ENCODE measurements at regions not wholly inside any gene's neighbourhood (a gene's known extent, or its start where the extent isn't known, plus 50 kb on each side); places are given as distances from the start of the nearest gene placed in this dataset.

- DNase-seq: no peak
- no peaks in the 10 kb centered on the region for H3K4me1 ChIP-seq (ENCODE audit: control insufficient read depth, insufficient read depth, low read length)
- TF ChIP-seq CTCF (conservative IDR thresholded peaks at IDR 0.05): no peak
- no peak overlapping the region for H3K4me3 ChIP-seq (ENCODE audit: low read length)
- no peak overlapping the region for H3K27ac Mint-ChIP-seq
- no peaks in the 10 kb centered on the region for H3K4me1 Mint-ChIP-seq
- no peaks in the 10 kb centered on the region for H3K36me3 ChIP-seq (ENCODE audit: control insufficient read depth, insufficient read depth, low read length)
- H3K27me3 ChIP-seq (ENCODE audit: control insufficient read depth, insufficient read depth, low read length, poor library complexity, severe bottlenecking): no peaks in the 10 kb centered on the region
- H3K27ac ChIP-seq (ENCODE audit: low read depth, low read length): no peak overlapping the region
- 91 to 100% methylated on average over 1 to 2 of the region's 2 CpGs for WGBS, 2 experiments (ENCODE audit: insufficient coverage in 1 of 2, insufficient read length in 1 of 2)
- H3K9ac ChIP-seq (ENCODE audit: extremely low read depth, low read length, poor library complexity, severe bottlenecking): no peak overlapping the region
- H3K4me3 Mint-ChIP-seq: no peak overlapping the region
- H3K36me3 Mint-ChIP-seq (ENCODE audit: low read depth): no peaks in the 10 kb centered on the region
- H3K27me3 Mint-ChIP-seq (ENCODE audit: insufficient read depth): peaks cover 2% of the 10 kb centered on the region
- no peaks in the 10 kb centered on the region for H3K9me3 ChIP-seq (ENCODE audit: control insufficient read depth, low read length)
- no peaks in the 10 kb centered on the region for H3K9me3 Mint-ChIP-seq
Measured at GRCh38 chr2:173442542-173442941, 87.9 kb downstream of the CDCA7 start.

- H3K36me3 Mint-ChIP-seq (ENCODE audit: low read depth): no peaks in the 10 kb centered on the region
- no peak overlapping the region for H3K4me3 Mint-ChIP-seq
- Histone ChIP-seq H3K27ac (ENCODE audit: low read depth, low read length) (no peak overlapping the region), H3K4me3 (ENCODE audit: low read length) (no peak overlapping the region), H3K4me1 (ENCODE audit: control insufficient read depth, insufficient read depth, low read length) (no peaks in the 10 kb centered on the region), H3K9ac (ENCODE audit: extremely low read depth, low read length, poor library complexity, severe bottlenecking) (no peak overlapping the region), H3K36me3 (ENCODE audit: control insufficient read depth, insufficient read depth, low read length) (no peaks in the 10 kb centered on the region), H3K9me3 (ENCODE audit: control insufficient read depth, low read length) (no peaks in the 10 kb centered on the region), H3K27me3 (ENCODE audit: control insufficient read depth, insufficient read depth, low read length, poor library complexity, severe bottlenecking) (no peaks in the 10 kb centered on the region)
- DNase-seq: no peak
- no peak for TF ChIP-seq CTCF (conservative IDR thresholded peaks at IDR 0.05)
- H3K4me1 Mint-ChIP-seq: peaks cover 3% of the 10 kb centered on the region
- no peaks in the 10 kb centered on the region for H3K9me3 Mint-ChIP-seq
- no peak overlapping the region for H3K27ac Mint-ChIP-seq
- WGBS, 2 experiments (ENCODE audit: insufficient coverage in 1 of 2, insufficient read length in 1 of 2): 100% methylated on average over 1 of the region's 1 CpG; no CpG with 5 or more reads in 1 of the 2 experiments
- peaks cover 2% of the 10 kb centered on the region for H3K27me3 Mint-ChIP-seq (ENCODE audit: insufficient read depth)
Measured at GRCh38 chr2:173446722-173447121, 92.0 kb downstream of the CDCA7 start.

- peak; percentile 87 for TF ChIP-seq CTCF (conservative IDR thresholded peaks at IDR 0.05)
- no peaks in the 10 kb centered on the region for H3K36me3 ChIP-seq (ENCODE audit: control insufficient read depth, insufficient read depth, low read length)
- peak overlapping the region; percentile 62 for H3K4me3 ChIP-seq (ENCODE audit: low read length)
- H3K27ac ChIP-seq (ENCODE audit: low read depth, low read length): no peak overlapping the region
- 50 to 55% methylated on average over 11 to 17 of the region's 17 CpGs for WGBS, 2 experiments (ENCODE audit: insufficient coverage in 1 of 2, insufficient read length in 1 of 2)
- no peaks in the 10 kb centered on the region for H3K9me3 ChIP-seq (ENCODE audit: control insufficient read depth, low read length)
- H3K4me1 ChIP-seq (ENCODE audit: control insufficient read depth, insufficient read depth, low read length): no peaks in the 10 kb centered on the region
- no peaks in the 10 kb centered on the region for H3K27me3 ChIP-seq (ENCODE audit: control insufficient read depth, insufficient read depth, low read length, poor library complexity, severe bottlenecking)
- DNase-seq: peak; percentile 97
- no peak overlapping the region for H3K9ac ChIP-seq (ENCODE audit: extremely low read depth, low read length, poor library complexity, severe bottlenecking)
- Mint-ChIP-seq H3K36me3 (ENCODE audit: low read depth) (no peaks in the 10 kb centered on the region), H3K4me1 (peaks cover 3% of the 10 kb centered on the region), H3K4me3 (peak overlapping the region; percentile 56), H3K27ac (peak overlapping the region; percentile 85), H3K27me3 (ENCODE audit: insufficient read depth) (peaks cover 3% of the 10 kb centered on the region), H3K9me3 (no peaks in the 10 kb centered on the region)
Measured at GRCh38 chr2:173448938-173449471, 94.3 kb downstream of the CDCA7 start.
